NCI-H2196 (cell line): ENCODE measurements at regions not wholly inside any gene's neighbourhood (a gene's known extent, or its start where the extent isn't known, plus 50 kb on each side); places are given as distances from the start of the nearest gene placed in this dataset.

Source experiments
- DNase-seq: peaks from one replicate; lab custom pipeline; 2025; ENCODE audit not compliant: unreplicated experiment; lab: John Stamatoyannopoulos, UW

DNA sequence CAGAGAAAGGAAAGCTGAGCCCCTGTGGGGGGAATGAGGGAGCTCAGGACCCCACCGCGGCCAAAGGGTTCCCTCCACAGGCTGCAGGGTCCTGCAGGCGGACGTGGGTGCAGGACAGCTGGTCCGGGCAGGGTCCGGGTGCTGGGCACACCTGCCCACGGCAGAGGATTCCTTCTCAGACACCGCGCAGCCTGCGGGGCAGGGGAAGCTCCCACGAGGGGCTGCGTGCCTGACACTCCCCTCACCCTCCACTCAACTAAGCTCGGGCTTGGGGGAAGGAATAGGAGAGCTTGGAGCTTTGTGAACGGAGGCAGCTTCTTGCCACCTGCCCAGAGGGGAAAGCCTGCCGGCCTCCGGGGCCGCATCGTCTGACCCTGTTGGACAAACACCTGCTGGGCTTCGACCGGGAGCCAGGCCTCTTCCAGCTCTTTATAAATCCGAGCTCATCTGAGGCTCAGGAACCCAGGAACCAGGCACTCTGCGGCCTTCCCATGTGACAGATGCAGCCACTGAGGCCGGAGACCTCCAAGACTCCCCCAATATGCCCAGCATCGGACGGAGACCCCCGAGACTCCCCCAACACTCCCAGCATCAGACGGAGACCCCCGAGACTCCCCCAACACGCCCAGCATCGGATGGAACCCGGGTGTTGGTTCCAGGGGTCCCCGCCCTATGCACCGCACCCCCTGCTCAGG is 97.3 kb downstream of the PDGFA start:
- no peak for DNase-seq

DNA sequence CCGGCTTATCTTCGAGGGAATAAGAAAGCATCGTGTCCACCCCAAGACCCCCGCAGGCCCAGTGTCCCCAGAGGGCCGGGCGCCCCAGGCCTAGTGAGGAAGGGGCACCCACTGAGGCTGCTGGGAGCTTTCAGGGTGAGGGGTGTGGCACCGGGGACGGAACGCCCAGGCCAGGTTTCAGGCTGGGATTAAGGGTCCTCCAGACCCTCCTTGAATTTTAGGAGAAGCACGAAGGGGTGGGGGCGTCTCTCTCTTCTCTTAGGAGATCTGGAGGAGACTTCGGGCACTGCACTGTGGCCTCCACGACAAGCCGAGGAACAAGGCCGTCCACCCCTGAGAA is 96.8 kb downstream of the PDGFA start:
- DNase-seq, result no peak

DNA sequence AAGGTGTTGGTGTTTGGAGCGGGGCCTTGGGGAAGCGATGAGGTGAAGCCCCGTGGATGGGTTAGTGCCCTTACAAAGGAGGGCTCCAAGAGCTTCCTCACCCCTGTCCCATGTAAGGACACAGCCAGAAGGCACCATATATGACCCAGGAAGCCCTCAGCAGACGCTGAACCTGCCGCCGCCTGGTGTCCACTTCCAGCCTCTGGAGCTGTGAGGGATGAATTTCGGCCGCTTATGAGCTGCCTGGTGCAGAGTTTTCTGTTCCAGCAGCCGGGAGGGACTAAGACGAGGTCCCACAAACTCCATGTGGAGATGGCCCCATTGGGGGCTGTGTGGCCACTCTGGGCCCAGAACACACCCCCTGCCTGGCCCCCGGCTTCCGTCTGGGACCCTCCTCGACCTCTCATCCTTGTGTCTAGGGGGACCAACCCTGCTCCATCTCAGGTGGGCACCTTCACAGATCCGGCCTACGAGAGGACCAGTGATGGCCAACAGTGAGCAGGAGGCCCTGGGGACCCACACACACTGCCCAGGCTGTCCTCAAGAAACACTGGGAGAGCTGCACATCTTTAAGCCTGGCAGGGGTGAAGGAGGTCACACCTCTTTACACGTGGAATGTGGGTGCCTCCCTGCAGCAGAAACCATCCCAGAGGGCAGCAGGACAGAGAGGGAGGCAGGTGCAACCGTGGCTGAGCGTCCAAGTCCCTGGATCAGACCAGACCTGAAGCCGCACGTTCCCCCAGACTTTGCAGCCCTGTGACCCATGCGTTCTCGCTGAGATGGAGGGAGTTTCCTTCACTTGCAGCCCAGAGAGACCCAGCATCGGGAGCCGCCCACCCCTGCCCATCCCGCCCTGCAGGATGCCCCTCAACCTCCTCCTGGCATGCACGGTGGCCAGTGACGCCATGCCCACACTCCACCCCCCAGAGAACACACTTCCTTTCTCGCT is 96.1 kb downstream of the PDGFA start:
- no peak for DNase-seq

- no peak for DNase-seq
Observed at GRCh38 chr7:424301-424935, 95.2 kb downstream of the PDGFA start.

DNA sequence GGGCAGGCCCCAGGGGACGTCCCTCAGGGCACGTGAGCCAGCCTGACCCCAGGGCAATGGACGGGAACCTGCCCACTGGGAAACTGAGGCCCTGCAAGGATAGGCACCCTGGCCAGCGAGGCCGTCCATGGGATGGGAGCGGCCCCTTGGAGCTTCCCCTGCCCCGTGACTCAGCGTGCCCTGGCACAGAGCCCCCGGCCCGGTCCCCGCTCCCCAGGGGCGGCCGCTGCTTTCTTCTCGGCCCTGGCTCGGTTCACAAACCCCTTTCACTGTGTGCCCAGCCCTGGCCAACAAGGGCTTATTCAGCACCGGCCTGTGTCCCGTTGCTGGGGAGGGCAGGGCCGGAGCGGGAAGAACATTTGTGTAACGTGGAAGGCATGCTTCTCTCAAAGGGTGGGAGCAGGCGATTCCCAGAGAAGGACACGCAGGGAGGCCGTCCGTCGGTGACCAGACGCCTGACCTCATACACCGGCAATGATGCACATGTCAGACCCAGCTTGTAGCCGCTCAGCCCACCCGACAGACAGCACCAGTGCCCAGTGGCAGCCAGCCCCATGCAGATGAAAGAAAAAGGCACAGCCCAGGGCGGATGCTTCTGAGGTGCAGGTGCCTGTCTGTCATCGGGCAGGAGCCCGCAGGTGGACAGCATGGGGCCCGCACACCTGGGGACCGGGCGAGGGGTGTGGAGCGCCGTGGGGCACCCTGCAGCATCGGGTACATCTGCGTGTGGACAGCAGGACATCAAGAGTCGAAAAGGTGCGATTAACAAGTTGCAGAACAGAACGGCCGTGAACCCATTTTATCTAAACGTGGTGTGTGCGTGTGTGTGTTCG is 94.5 kb downstream of the PDGFA start:
- no peak for DNase-seq

- DNase-seq, result no peak
Observed at GRCh38 chr7:425794-426188, 93.9 kb downstream of the PDGFA start.

GRCh38 chr7:426510-426909 is 93.1 kb downstream of the PDGFA start:
- DNase-seq, result no peak

DNA sequence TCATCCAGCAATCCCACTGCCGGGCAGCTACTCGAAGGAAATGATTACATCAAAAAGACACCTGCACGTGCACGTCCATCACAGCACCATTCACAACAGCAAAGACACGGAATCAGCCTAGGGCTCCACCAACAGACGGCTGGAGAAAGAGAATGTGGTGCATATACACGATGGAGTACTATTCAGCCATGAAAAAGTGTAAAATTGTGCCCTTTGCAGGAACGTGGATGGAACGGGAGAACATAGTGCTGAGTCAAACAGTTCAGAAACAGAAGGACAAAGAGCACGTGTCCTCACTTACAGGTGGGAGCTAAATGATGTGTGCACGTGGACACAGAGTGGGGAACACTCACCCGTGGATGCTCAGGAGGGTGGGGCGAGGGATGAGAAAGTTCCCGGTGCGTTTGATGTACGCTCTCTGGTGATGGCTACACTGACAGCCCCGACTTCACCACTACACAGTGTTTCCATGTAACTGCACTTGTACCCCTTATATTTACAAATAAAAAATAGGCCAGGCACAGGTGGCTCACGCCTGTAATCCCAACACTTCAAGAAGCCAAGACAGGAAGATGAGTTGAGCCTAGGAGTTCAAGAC is 92.0 kb downstream of the PDGFA start:
- DNase-seq, result no peak

GRCh38 chr7:428387-428786 is 91.3 kb downstream of the PDGFA start:
- no peak for DNase-seq

GRCh38 chr7:428927-429827 is 90.5 kb downstream of the PDGFA start:
- DNase-seq, result no peak

DNA sequence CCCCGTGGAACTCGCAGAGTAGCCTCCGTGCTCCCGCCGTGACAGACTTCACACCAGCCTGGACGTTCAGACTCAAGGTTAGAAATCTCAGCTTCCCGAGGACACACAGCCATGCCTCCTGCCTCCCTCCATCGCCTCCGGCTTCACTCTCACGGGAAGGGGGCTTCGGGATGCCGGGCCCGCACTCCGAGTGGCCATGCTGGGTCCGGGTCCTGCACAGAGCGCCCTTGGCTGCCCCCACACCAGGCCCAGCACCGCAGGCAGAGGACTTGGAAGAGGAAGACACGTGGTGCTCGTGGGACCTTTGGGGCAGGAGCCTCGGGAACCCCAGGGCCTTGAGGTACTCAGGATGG is 89.8 kb downstream of the PDGFA start:
- DNase-seq, result no peak

GRCh38 chr7:431041-431440 is 88.6 kb downstream of the PDGFA start:
- DNase-seq, result no peak

DNA sequence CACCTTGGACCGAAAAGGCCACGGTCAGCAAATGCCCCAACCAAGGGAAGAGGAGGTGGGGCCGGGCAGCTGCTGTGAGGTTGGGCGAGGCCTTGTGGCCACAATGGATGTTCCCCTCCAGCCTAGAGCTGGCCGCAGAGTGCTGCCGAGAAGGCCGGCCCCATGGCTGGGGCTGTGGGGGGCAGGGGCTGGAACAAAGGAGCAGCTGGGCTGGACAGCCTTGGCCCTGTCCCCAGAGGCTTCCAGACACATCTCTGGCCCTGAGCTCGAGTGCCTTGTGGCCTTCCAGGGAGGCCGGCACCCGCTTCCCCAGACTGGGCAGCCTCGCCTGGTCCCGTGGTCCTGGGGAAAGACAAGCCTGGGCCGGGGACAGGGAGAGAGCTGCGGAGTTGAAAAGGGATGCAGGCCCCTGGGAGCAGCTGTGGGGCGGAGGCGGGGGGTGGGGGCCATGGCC is 88.0 kb downstream of the PDGFA start:
- no peak for DNase-seq

GRCh38 chr7:432256-432655 is 87.4 kb downstream of the PDGFA start:
- no peak for DNase-seq

GRCh38 chr7:432933-433332 is 86.7 kb downstream of the PDGFA start:
- DNase-seq, result no peak

GRCh38 chr7:433558-433957 is 86.1 kb downstream of the PDGFA start:
- no peak for DNase-seq

- no peak for DNase-seq
Observed at GRCh38 chr7:434891-435629, 84.6 kb downstream of the PDGFA start.

- no peak for DNase-seq
Observed at GRCh38 chr7:435630-436366, 83.8 kb downstream of the PDGFA start.
